HCT116 (cell line): ENCODE measurements at regions not wholly inside any gene's neighbourhood (a gene's known extent, or its start where the extent isn't known, plus 50 kb on each side); places are given as distances from the start of the nearest gene placed in this dataset.

Experiments used
- ATF3 ChIP-seq: IDR thresholded peaks from 2 replicates; pipeline ENCODE4 v1.6.1; 2012
- CEBPB ChIP-seq: IDR thresholded peaks from 2 replicates; pipeline ENCODE4 v1.6.1; 2012; ENCODE audit warnings: low read depth
- CTCF ChIP-seq, 3 experiments: fragments of 200-600 bp in 1 of 3; sonication (generic) in 1 of 3; IDR thresholded peaks in 2 of 3; conservative IDR thresholded peaks in 1 of 3; 2 replicates each; pipeline ENCODE4 v1.5.1; 2012 to 2017; ENCODE audit warnings: low read depth in 2 of 3, low read length in 2 of 3, antibody characterized with exemption in 1 of 3, borderline replicate concordance in 1 of 3, control low read depth in 1 of 3, mild to moderate bottlenecking in 1 of 3, mixed read lengths in 1 of 3, mixed run types in 1 of 3, moderate library complexity in 1 of 3; ENCODE audit not compliant: insufficient read depth in 1 of 3
- EGR1 ChIP-seq: IDR thresholded peaks from 2 replicates; pipeline ENCODE4 v1.6.1; 2012; ENCODE audit warnings: low read depth
- ELF1 ChIP-seq: IDR thresholded peaks from 2 replicates; pipeline ENCODE4 v1.6.1; 2012; ENCODE audit warnings: low read depth, borderline replicate concordance
- EZH2 ChIP-seq: fragments of 200-600 bp; sonication (generic); IDR thresholded peaks from 2 replicates; pipeline ENCODE4 v1.6.1; 2017; ENCODE audit warnings: antibody characterized with exemption, mixed run types
- EZH2phosphoT487 ChIP-seq: fragments of 200-600 bp; IDR thresholded peaks from 2 replicates; pipeline ENCODE4 v1.6.1; 2018; ENCODE audit warnings: antibody characterized with exemption, borderline replicate concordance
- JUND ChIP-seq: IDR thresholded peaks from 2 replicates; pipeline ENCODE4 v1.6.1; 2012
- MAX ChIP-seq: IDR thresholded peaks from 2 replicates; pipeline ENCODE4 v1.6.1; 2012
- POLR2A ChIP-seq: IDR thresholded peaks from 2 replicates; pipeline ENCODE4 v1.7.0; 2011; ENCODE audit warnings: borderline replicate concordance; ENCODE audit not compliant: insufficient read depth, insufficient read length; ENCODE audit errors: extremely low read depth
- POLR2AphosphoS5 ChIP-seq: IDR thresholded peaks from 2 replicates; pipeline ENCODE4 v1.6.1; 2011; ENCODE audit warnings: mild to moderate bottlenecking, low read depth, low read length, moderate library complexity
- SRF ChIP-seq: IDR thresholded peaks from 2 replicates; pipeline ENCODE4 v1.6.1; 2012; ENCODE audit warnings: low read depth
- ZNF274 ChIP-seq: fragments of 200-500 bp; sonication (Bioruptor generic); IDR thresholded peaks from 2 replicates; pipeline ENCODE4 v1.6.1; 2014; ENCODE audit warnings: mild to moderate bottlenecking, low read depth, low read length, inconsistent platforms

- TF ChIP-seq POLR2AphosphoS5 (no peak), CTCF (IDR thresholded peaks at IDR 0.05 in 2 of 3, conservative IDR thresholded peaks at IDR 0.05 in 1 of 3; ENCODE audit: borderline replicate concordance in 1 of 3, insufficient read depth in 1 of 3, low read depth in 2 of 3, low read length in 2 of 3) (no peak), EGR1 (no peak), EZH2 (no peak), POLR2A (no peak), JUND (no peak), CEBPB (no peak), EZH2phosphoT487 (no peak), ELF1 (no peak), MAX (no peak), ZNF274 (no peak), SRF (no peak), ATF3 (no peak)
These were observed 244.7 kb upstream of the SLC24A2 start for GRCh38 chr9:20033511-20033910.
